ENCODE measurements at regions not wholly inside any gene's neighbourhood (a gene's known extent, or its start where the extent isn't known, plus 50 kb on each side); places are given as distances from the start of the nearest gene placed in this dataset.

DNA sequence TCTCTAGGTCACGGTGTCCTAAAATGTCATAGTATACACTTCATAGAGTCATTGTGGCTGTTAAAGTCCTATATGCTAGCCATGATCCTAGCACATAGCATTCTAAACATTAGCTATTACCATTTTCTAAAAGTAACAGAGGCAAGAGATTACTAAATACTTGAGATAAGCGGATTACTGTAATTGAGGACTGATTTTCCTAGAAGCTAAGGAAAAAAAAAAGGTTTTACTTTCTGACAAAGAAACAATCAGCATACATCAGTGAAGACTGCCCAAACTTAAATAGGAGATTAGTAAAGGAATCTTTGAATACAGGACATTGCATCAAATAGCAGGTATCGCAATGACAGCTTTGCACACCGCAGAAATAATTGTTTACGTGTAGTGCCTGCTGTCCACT is 91.3 kb upstream of the HNRNPU start (continued):
- TF ChIP-seq ZNF462 (CRISPR knock-in tag; IDR thresholded peaks at IDR 0.05), result no peak
- TF ChIP-seq EZH2phosphoT487 (IDR thresholded peaks at IDR 0.05; ENCODE audit: unreplicated experiment), result no peak
- no peak for TF ChIP-seq STAT1 (IDR thresholded peaks at IDR 0.05; ENCODE audit: unreplicated experiment)
- TF ChIP-seq JUNB (IDR thresholded peaks at IDR 0.05; ENCODE audit: unreplicated experiment), result no peak

GRCh38 chr1:244954359-244954758 is 90.0 kb upstream of the HNRNPU start:
- Mint-ChIP-seq H3K27me3 (ENCODE audit: insufficient read depth, low read depth, poor library complexity) (no peaks in the 10 kb centered on the region), H3K27ac (no peak overlapping the region)
- H3K4me2 ChIP-seq, result no peak overlapping the region
- TF ChIP-seq JUNB (IDR thresholded peaks at IDR 0.05; ENCODE audit: unreplicated experiment) (no peak), CREB1 (CRISPR knock-in tag; IDR thresholded peaks at IDR 0.05; ENCODE audit: low read depth) (no peak), CTCF (conservative IDR thresholded peaks at IDR 0.05; ENCODE audit: low read depth in 2 of 2) (no peak), ZNF331 (CRISPR knock-in tag; IDR thresholded peaks at IDR 0.05; ENCODE audit: low read depth) (no peak), POLR2AphosphoS5 (IDR thresholded peaks at IDR 0.05; ENCODE audit: low read depth) (no peak), ZNF462 (CRISPR knock-in tag; IDR thresholded peaks at IDR 0.05) (no peak), ZNF114 (CRISPR knock-in tag; IDR thresholded peaks at IDR 0.05) (no peak)

More at GRCh38 chr1:244954359-244954758, 90.0 kb upstream of the HNRNPU start:
- Histone ChIP-seq H3K27ac (ENCODE audit: low read depth) (no peak overlapping the region), H3K9me2 (ENCODE audit: insufficient read depth) (no peaks in the 10 kb centered on the region), H2AFZ (no peak overlapping the region), H3K79me2 (replicated peaks; ENCODE audit: insufficient read depth) (no peaks in the 10 kb centered on the region), H3K36me3 (ENCODE audit: insufficient read depth) (no peaks in the 10 kb centered on the region), H3F3A (replicated peaks; ENCODE audit: low read depth) (no peaks in the 10 kb centered on the region), H3K4me3 (no peak overlapping the region), H3K4me1 (ENCODE audit: insufficient read depth) (no peaks in the 10 kb centered on the region), H3K27me3 (ENCODE audit: insufficient read depth) (no peaks in the 10 kb centered on the region), H4K20me1 (replicated peaks; ENCODE audit: insufficient read depth) (no peaks in the 10 kb centered on the region)
- peaks cover 3% of the 10 kb centered on the region; the same call in 1 of the 3 replicates for H3K4me1 Mint-ChIP-seq
- ATAC-seq (no peak), DNase-seq (ENCODE audit: low spot score) (no peak)
- no peaks in the 10 kb centered on the region for H3K9me3 Mint-ChIP-seq
- H3K36me3 Mint-ChIP-seq (ENCODE audit: low read depth), result no peaks in the 10 kb centered on the region
- no peak overlapping the region for H3K4me3 Mint-ChIP-seq
